A549 (cell line): ENCODE measurements at regions not wholly inside any gene's neighbourhood (a gene's known extent, or its start where the extent isn't known, plus 50 kb on each side); places are given as distances from the start of the nearest gene placed in this dataset.

ENCODE experiments used
- CBX2 ChIP-seq: fragments of 200-600 bp; sonication (generic); IDR thresholded peaks from 2 replicates; pipeline ENCODE4 v1.6.1; 2016; ENCODE audit warnings: low read depth, mild to moderate bottlenecking, borderline replicate concordance
- CEBPB ChIP-seq, 2 experiments: fragments of >200 bp in 1 of 2; sonication (Bioruptor Twin) in 1 of 2; formaldehyde crosslinking in 1 of 2; IDR thresholded peaks; 2 replicates each; pipeline ENCODE4 v1.6.1; 2012 to 2016
- CHD2 ChIP-seq: fragments of 150-350 bp; IDR thresholded peaks from 2 replicates; pipeline ENCODE4 v1.6.1; 2014; ENCODE audit warnings: low read length; ENCODE audit not compliant: partially characterized antibody
- CHD4 ChIP-seq: fragments of 200-600 bp; sonication (generic); IDR thresholded peaks from 2 replicates; pipeline ENCODE4 v1.6.1; 2016; ENCODE audit warnings: antibody characterized with exemption, mild to moderate bottlenecking, borderline replicate concordance
- HDAC2 ChIP-seq: fragments of 200-600 bp; sonication (generic); IDR thresholded peaks from 2 replicates; pipeline ENCODE4 v1.6.1; 2016
- MAFK ChIP-seq: fragments of 450-650 bp; IDR thresholded peaks from 2 replicates; pipeline ENCODE4 v1.6.1; 2014; ENCODE audit not compliant: partially characterized antibody
- TF ChIP-seq, protein P1 (sequence below): fragments of >200 bp; sonication (Bioruptor Twin); formaldehyde crosslinking; IDR thresholded peaks from 3 replicates; pipeline ENCODE4 v1.5.1; 2016
- TF ChIP-seq, protein P2 (sequence below): fragments of 250-450 bp; sonication (Bioruptor Pico); IDR thresholded peaks from 2 replicates; pipeline ENCODE4 v1.5.0; 2021; ENCODE audit warnings: mild to moderate bottlenecking, moderate library complexity, borderline replicate concordance

DNA sequence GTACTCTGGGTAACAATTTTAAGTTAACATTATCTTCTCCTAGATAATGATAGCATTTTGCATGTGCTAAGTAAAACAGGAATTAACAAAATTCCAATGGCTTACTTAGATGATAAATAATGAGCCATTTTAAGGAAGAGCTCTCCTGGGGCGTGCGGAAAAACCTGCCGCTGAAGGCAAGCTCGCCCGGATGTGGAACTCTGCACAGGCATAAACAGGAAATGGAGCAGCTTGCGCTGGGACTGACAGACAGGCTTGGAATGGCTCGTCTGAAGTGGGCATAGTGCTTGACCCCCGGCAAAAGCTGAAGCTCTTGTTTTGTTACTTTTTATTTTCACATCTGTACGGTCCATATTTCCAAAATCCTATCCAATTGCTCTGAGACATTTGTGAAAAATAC, 169.2 kb downstream of the ZNF281 start:
- TF ChIP-seq CHD4 (no peak), CHD2 (no peak), MAFK (no peak), CBX2 (no peak), HDAC2 (no peak), CEBPB (IDR thresholded peaks at IDR 0.05) (no peak)
- TF ChIP-seq, protein P1, sequence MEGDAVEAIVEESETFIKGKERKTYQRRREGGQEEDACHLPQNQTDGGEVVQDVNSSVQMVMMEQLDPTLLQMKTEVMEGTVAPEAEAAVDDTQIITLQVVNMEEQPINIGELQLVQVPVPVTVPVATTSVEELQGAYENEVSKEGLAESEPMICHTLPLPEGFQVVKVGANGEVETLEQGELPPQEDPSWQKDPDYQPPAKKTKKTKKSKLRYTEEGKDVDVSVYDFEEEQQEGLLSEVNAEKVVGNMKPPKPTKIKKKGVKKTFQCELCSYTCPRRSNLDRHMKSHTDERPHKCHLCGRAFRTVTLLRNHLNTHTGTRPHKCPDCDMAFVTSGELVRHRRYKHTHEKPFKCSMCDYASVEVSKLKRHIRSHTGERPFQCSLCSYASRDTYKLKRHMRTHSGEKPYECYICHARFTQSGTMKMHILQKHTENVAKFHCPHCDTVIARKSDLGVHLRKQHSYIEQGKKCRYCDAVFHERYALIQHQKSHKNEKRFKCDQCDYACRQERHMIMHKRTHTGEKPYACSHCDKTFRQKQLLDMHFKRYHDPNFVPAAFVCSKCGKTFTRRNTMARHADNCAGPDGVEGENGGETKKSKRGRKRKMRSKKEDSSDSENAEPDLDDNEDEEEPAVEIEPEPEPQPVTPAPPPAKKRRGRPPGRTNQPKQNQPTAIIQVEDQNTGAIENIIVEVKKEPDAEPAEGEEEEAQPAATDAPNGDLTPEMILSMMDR: no peak
- TF ChIP-seq, protein P2, sequence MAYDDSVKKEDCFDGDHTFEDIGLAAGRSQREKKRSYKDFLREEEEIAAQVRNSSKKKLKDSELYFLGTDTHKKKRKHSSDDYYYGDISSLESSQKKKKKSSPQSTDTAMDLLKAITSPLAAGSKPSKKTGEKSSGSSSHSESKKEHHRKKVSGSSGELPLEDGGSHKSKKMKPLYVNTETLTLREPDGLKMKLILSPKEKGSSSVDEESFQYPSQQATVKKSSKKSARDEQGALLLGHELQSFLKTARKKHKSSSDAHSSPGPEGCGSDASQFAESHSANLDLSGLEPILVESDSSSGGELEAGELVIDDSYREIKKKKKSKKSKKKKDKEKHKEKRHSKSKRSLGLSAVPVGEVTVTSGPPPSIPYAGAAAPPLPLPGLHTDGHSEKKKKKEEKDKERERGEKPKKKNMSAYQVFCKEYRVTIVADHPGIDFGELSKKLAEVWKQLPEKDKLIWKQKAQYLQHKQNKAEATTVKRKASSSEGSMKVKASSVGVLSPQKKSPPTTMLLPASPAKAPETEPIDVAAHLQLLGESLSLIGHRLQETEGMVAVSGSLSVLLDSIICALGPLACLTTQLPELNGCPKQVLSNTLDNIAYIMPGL (CRISPR knock-in tag): no peak
